Fibroblast of the aortic adventitia (primary cell): ENCODE measurements at regions not wholly inside any gene's neighbourhood (a gene's known extent, or its start where the extent isn't known, plus 50 kb on each side); places are given as distances from the start of the nearest gene placed in this dataset.

Source experiments
- DNase-seq: peaks from one replicate; pipeline ENCODE4 v3.0.0-alpha.2; 2010; ENCODE audit warnings: low read depth
- H3K4me3 ChIP-seq: 2 replicates; pipeline ENCODE4 v1.5.1; 2011; ENCODE audit warnings: low read depth, mild to moderate bottlenecking, control low read depth, low read length, moderate library complexity
- CTCF ChIP-seq: IDR thresholded peaks from 2 replicates; pipeline ENCODE4 v1.5.1; 2011; ENCODE audit warnings: mild to moderate bottlenecking, low read length, control low read depth, inconsistent platforms; ENCODE audit not compliant: insufficient read depth

GRCh38 chr16:80463751-80464495 is 76.9 kb upstream of the DYNLRB2 start:
- H3K4me3 ChIP-seq = no peak overlapping the region
- no peak for TF ChIP-seq CTCF
- no peak for DNase-seq

GRCh38 chr16:80463326-80463725 is 77.5 kb upstream of the DYNLRB2 start:
- TF ChIP-seq CTCF = no peak
- DNase-seq = no peak
- H3K4me3 ChIP-seq = no peak overlapping the region

- no peak for DNase-seq
- no peak overlapping the region for H3K4me3 ChIP-seq
- no peak for TF ChIP-seq CTCF
Observed at GRCh38 chr16:80462917-80463316, 77.9 kb upstream of the DYNLRB2 start.

GRCh38 chr16:80460988-80461387 is 79.8 kb upstream of the DYNLRB2 start:
- no peak overlapping the region for H3K4me3 ChIP-seq
- no peak for TF ChIP-seq CTCF
- DNase-seq = no peak

GRCh38 chr16:80459966-80460365 is 80.8 kb upstream of the DYNLRB2 start:
- DNase-seq = peak; percentile 1
- no peak for TF ChIP-seq CTCF
- H3K4me3 ChIP-seq = no peak overlapping the region

- peak; percentile 16 for DNase-seq
- H3K4me3 ChIP-seq = no peak overlapping the region
- TF ChIP-seq CTCF = no peak
Observed at GRCh38 chr16:80459331-80459777, 81.4 kb upstream of the DYNLRB2 start.

GRCh38 chr16:80457871-80458270 is 82.9 kb upstream of the DYNLRB2 start:
- TF ChIP-seq CTCF = no peak
- no peak overlapping the region for H3K4me3 ChIP-seq
- no peak for DNase-seq
